Ovary (tissue), 3 donors: ENCODE measurements at regions not wholly inside any gene's neighbourhood (a gene's known extent, or its start where the extent isn't known, plus 50 kb on each side); places are given as distances from the start of the nearest gene placed in this dataset.

Experiments
- EP300 ChIP-seq: sonication (generic); formaldehyde crosslinking; IDR thresholded peaks from one replicate; pipeline ENCODE4 v1.6.1; 2017; ENCODE audit warnings: antibody characterized with exemption
- POLR2A ChIP-seq: fragments of 450-650 bp; IDR thresholded peaks from one replicate; pipeline ENCODE4 v1.6.1; 2017; ENCODE audit warnings: antibody characterized with exemption, mild to moderate bottlenecking, moderate library complexity
- TF ChIP-seq, protein P1 (sequence below), 3 donors: fragments of 450-650 bp in 2 of 3; fragments of 200-600 bp in 1 of 3; IDR thresholded peaks; one replicate each; pipeline versions ENCODE4 v1.5.1 to v1.8.0; 2016 to 2022; ENCODE audit warnings: antibody characterized with exemption in 3 of 3, mild to moderate bottlenecking in 1 of 3
- donor health status: DM: no; HTN: no; CAD: no.

DNA sequence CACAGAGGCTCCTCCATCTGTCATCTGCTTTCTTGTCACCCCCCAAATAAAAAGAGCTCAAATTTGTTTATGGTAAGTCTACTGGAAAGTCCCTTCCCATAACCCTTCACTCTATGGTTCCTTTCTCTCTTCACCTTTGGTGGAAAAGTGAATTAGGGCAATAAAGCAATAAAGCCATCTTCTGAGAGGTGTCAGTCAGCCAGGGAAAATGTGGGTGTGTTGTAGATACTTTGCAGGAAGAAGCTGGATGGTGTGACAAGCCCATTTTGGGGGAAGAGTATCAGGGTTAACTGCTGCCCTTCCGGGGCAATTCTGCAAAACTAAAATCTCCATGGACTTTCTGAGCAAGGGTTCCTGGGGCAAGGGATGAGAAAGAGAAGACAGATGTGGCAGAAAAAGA, 197.9 kb downstream of the SH3BP4 start:
- TF ChIP-seq POLR2A: no peak
- TF ChIP-seq, protein P1, sequence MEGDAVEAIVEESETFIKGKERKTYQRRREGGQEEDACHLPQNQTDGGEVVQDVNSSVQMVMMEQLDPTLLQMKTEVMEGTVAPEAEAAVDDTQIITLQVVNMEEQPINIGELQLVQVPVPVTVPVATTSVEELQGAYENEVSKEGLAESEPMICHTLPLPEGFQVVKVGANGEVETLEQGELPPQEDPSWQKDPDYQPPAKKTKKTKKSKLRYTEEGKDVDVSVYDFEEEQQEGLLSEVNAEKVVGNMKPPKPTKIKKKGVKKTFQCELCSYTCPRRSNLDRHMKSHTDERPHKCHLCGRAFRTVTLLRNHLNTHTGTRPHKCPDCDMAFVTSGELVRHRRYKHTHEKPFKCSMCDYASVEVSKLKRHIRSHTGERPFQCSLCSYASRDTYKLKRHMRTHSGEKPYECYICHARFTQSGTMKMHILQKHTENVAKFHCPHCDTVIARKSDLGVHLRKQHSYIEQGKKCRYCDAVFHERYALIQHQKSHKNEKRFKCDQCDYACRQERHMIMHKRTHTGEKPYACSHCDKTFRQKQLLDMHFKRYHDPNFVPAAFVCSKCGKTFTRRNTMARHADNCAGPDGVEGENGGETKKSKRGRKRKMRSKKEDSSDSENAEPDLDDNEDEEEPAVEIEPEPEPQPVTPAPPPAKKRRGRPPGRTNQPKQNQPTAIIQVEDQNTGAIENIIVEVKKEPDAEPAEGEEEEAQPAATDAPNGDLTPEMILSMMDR (IDR thresholded peaks at IDR 0.05): no peak
- no peak for TF ChIP-seq EP300
